HG02943 (cell line): ENCODE measurements at regions not wholly inside any gene's neighbourhood (a gene's known extent, or its start where the extent isn't known, plus 50 kb on each side); places are given as distances from the start of the nearest gene placed in this dataset.

Source experiments
- ATAC-seq: cut with Tn5 transposase; IDR thresholded peaks from one replicate; pipeline ENCODE4 v1.9.1; 2021; ENCODE audit warnings: mild to moderate bottlenecking, low read depth, moderate library complexity; ENCODE audit not compliant: unreplicated experiment

DNA sequence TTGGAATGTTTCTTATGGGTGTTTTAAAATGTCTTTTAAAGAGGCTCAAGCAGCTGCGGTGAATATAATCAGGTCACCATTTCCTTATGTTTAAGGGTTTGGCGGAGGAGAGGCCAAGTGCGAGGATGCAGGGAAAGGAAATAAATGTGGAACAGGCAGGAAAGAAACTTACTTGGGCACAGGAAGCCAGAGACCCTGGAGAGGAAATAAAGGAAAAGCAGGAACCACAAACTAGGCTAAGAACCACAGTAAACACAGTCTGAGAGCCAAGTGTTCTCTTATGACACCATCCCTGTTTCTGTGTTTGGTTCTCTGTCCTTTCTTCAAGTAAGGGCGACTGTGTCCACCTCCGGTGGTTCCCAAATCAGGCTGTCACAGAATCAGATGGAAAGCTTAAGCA, 166.5 kb downstream of the C9orf152 start:
- no peak for ATAC-seq

DNA sequence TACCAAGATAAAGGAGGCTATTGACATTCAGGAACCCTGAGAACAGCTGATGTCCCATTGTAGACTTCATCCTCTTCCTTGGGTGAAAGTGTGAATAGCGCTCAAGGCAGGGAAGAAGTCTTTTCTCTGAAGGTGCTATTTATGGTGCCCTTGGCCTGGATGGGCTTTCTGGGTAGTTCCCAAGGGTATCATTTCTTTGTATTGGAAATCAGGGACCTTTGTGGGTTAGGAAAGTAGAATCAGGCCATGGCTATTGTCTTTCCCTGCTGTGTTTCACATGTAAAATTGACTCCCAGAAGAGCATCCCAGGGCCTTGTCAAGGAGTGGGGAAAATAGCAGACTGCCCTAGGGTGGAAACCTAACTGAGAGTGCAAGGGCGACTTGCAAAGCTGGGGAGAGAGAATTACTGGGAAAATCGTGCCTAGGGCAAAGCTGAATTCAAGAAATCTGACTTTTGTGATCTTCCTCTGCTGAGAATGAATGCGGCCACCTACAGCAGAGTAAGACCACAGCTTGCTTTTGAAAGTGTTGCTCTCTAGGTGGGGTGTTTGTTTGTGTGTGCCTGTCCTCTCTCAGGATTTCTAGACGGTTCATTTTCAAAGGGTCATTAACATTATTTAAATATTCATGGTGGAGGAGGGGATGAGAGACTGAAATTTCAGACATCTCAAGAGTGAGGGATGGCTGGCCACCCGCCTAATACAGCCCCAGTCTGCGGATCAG, 160.6 kb downstream of the C9orf152 start:
- peak; percentile 3 for ATAC-seq

DNA sequence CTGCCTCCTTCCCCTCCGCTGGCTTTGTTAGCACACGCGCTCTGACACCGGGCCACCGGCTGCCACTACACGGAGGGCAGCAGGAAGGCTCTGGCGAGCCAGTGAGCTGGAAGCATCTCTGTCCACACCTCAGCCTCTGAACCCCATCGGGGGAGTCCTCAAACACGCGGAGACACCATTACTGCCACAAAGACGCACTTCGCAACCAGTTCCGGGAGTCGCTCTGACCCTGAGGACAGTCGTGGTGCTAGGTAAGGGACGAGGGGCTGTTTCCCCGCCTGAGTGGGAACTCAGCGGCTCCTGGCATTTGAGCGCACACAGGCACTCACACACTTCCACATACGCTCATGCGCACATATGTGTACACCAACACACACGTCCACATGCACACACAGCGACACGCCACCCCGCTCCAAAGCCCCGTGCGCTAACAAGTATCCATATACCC, 160.0 kb downstream of the C9orf152 start:
- ATAC-seq: peak; percentile 32

DNA sequence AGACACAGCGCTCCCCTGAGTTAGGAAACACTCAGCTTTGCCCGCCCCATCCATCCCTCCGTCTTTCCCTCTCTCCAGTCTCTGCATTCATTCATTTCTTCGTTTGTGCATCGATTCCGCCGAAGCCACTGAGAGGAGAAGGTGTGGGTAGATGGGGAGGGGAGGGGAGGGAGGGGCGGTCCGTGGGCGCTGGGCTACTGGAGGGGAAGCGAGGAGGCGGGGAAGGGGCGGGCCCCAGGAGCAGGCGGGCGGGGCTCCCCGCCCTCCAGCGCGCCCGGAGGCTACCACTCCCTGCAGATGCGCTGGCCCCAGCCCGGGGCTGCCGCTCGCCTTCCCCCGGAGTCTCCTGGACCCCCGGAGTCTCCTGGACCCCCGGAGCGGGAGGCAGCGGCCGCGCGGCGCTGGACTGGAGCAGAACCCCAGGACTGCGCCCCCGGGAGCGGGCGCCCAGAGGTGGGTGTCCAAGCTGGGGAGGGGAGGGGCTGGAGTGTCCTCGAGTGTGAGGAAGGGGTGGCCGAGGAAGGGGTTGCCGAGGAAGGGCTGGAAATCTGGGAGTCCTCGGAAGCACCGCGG, 159.5 kb downstream of the C9orf152 start:
- ATAC-seq: peak; percentile 66

DNA sequence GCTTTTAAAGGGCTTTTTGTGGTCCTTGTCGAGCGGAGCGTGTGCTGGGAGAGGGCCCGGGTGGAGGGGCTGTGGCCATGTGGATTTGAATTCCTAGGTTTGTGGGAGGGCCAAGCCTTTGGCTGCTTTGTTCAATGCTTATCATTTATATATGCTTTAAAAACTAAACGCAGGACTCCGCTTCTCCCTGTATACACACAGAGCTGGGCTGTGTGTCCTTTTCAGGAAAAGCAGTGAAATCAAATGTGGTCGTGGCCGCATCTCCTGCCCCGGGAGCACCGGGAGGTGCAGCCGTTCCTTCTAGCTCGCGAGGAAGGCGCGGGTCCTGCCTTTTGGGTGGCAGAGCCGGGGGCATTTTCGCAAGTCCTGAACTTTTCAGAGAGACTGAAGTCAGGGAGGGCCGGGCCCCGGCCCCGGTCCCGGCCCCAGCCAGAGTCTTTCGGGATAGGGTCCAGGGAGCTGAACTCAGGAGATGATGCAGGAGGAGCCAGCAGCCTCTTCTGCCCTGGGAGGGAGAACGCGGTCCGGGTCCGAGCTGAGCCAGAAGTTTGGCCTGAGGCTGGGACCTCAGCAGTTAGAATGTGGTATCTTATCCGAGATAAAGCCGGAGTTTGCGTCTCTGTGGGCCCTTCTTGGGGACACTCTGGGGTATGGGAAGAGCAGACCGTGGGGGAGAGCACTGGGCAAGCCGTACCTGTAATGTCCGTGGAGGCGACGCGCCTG, 158.8 kb downstream of the C9orf152 start:
- peak; percentile 17 for ATAC-seq

DNA sequence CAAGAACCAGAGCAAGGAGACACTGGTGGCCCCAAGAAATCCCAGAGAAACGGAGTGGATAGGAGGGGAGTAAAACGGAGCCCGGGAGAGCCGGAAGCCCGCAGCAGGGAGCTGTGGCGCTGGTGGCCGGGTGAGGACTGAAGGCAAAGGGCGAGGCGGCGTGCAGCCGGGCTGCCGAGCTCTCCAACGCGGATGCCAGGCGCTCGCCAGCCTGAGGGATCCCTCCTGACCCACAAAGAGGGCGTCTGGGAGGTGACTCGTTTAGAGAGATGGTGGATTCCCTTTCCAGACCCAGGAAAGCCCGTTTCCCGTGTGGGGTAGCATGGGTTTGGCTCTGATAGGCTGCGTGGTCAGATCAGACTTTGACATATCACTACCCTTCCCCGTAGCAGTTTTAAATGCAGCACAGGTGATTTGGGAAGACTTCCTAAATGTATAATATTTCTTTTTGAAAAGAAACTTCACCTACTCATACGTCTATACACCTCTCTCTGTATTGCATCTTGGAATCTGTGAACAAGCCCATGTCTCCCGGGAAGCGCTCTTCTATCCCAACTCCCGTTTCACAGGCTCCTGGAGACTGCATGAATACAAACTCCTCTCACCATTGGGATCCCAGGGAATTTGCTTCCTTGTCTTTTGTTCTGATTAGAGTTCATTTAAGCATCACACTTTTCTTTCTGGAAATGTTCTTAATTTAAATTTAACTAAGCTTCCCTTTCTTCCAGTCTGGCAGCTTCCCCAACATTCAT, 158.1 kb downstream of the C9orf152 start:
- ATAC-seq: peak; percentile 10

DNA sequence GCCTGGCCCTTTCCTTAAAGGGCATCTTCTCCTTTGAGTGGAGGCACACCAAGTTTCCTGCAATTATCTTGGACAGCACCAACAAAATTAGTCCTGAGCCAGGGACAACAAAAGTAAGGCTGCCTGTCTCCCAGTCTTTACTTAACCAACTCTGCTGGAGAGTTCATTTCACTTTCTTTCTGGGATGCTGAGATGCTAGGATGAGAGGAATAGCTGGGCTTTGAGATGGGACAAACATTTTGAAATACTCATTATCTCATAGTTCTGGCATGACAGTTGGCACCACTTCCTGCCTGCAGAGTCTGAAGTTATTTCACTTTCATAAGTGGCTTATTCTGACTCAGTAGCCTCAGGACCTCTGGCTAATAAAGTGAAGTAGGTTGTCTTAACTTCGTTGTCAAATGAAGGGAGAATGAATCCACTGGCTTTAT, 157.0 kb downstream of the C9orf152 start:
- peak; percentile 54 for ATAC-seq

DNA sequence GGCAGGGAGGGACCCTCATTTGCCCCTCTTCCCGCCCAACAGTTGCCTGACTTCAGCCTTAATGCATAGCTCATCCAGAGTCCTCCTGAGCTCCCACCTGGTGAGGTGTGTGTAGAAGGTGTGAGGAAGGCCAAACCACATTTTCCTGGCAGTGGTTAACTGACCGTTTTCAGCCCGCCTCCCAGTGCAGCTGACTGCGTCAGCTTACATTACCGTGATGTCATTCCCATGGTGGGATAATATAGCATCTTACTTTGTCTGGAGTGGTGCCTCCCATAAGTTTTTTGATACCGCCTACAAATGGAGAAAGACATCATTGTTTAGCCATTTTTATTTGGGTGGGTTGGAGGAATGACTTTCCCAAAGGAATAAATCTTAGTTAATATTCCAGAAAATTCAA, 151.9 kb downstream of the C9orf152 start:
- no peak for ATAC-seq

DNA sequence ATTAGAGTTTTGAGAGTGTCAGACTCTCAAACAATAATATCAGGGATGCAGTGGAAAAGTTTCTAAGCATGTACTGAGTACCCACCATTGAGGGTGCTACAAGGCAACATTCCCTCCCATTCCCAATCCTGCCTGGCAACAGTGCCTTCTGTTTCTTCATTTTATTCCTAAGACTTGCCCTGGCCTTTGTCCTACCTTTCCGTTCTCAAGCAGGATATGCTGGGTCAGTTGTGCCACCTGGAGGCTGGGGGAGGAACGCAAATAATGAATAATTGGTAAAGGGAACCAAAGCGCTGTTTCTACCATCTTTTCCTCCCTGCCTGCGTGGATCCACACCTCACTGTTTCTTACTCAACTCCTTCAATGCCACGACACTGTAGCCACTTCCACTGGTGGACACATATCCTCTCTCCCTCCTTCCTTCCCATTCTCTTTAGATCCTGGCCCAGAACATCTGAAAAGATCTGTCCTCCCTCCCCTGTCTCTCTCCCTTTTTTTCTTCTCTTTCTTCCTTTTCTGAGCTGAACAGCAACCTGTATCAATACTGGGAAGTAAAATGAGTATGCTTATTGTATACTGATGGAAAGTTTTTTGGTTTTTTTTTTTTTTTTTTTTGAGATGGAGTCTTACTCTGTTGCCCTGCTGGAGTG, 149.5 kb downstream of the C9orf152 start:
- no peak for ATAC-seq

DNA sequence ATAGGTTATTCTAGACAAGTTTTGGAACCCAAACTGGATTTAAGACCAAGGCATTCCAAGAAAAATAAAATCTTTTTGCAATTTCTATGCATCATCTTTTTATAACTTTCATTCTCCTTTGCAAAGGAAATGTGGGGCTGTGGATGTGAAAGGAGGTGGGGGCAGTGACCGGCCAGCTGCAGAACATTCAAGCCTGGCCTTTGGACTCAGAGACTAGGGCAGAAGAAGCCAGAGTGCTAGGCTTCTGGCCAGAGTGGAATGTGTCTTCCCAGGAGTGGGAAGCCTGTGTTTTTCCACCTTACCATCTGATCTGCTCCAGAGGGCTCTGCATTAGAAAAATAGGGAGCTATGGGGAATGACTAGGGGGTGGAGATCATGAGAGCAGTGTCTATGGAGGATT, 148.5 kb downstream of the C9orf152 start:
- no peak for ATAC-seq

DNA sequence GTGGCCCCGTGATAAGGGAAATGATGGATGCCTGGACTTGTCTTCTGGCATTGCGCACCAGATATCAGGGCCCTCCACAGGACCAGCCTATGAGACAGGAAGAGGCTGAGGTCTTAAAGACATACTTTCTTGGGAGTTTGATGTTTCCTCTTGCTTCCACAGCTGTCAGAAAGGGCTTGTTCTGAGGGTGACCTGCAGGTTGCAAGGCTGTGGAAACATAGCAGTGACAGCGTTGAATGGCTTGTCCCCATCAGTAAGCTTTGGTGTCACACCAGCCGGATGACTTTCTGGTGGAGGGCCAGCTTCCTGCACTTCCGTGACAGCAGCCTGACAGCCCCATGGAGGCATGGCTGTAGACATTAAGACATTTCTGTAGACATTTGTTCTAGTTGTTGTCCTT, 143.2 kb downstream of the C9orf152 start:
- ATAC-seq: peak; percentile 30

DNA sequence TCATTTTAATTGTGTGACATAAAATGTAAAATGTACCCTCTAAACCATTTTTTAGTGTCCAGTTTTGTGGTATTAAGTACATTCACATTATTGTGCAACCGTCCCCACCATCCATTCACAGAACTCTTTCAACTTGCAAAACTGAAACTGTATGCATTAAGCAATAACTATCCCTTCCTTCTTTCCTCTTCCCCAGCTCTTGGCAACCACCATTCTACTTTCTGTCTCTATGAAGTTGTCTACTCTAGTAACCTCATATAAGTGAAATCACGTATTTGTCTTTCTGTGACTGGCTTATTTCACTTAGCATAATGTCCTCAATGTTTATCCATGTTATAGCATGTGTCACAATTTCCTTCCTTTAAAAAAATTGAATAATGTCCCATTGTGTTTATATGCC, 142.4 kb downstream of the C9orf152 start:
- peak; percentile 61 for ATAC-seq

DNA sequence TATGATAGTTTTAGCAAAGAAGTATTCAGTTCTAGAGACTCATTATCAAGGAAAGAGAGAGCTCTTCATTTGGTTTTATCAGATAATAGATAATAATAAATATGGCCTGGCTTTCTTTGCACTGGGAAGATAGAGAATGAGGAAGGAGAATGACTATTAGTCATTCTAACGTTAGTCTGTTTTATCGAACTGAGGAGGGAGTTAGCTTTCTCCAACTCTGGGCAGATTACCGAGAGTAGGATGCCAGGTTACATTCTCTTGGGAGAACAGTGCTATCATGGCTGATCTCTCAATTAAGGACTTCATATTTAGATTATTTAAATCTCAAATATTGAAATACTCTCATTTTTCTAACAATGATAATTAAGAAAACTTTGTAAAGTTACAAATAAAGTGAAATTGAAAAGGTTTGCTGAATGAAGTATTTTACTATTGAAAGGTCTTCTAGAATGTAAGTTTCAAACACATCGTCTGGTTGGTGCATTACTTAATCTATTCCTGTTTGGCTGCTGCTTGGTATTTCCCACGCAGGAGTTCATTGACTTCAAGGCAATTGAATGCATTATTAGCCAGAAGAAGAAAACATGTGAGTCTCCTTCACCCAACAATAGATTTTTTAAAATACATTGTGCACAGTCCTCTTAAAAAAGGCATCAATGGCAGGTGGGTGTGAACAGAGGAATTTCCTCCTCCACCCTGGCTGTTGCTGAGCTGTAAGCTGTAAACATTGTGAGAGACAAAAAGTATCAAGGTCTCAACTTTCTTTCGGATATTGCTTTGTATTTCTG, 140.8 kb downstream of the C9orf152 start:
- no peak for ATAC-seq

DNA sequence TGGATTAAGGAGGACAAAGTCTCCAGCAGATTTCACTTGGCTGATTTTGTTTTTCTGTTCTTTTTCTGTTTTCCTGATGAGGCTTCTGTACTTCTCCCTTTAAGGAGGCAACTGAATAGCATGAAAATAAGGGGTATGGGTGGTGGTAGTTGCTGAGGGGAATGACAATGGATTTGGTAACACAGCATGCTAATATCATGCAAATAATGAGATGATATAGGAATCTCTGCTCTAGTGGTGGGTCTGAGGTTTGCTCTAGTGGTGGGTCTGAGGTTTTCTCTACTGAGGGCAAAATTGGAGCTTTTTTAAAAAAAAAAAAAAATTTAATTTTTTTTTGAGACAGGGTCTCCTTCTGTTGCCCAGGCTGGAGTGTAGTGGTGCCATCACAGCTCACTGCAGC, 139.7 kb downstream of the C9orf152 start:
- no peak for ATAC-seq

DNA sequence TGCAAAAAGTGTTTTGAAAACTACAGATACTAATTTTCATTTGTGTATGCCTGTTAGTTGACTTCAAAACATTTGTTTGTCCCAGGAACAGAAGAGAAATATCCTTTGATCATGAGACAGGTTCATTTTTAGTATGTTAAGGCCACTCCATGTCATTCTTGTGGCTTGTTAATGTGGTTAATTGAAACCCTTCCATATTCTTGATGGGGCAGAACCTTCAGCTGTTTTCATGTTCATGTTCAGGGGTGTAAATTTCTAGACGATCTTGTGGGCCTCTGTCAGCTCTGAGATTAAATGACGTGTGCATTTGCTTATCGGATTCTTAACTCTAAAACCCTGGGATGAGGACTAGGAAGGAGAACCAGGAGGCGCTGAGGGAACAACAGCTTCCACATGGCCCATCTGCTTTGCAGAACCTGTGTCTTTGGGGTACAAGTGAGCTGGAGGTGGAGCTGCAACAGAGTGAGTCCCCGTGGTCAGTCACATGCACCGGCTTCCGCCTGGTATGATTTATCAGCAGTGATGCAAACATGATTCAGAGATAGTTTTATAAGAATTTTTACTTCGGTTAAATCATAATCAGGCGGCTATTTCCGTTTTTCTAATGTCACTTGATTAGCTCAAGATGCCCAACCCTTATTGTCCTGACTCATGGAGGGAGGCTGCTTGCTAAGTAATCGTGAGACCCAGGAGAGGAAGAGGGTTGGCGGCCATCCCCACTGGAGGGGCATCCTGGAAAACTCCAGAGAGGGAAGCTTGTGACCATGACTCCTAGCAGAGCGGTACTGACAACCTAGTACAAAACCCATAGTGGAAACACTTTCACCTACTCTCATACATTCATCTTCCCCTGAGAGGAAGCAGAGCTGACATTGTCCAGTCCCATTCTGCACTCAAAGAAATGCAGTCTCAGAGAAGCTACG, 138.4 kb downstream of the C9orf152 start:
- ATAC-seq: no peak

DNA sequence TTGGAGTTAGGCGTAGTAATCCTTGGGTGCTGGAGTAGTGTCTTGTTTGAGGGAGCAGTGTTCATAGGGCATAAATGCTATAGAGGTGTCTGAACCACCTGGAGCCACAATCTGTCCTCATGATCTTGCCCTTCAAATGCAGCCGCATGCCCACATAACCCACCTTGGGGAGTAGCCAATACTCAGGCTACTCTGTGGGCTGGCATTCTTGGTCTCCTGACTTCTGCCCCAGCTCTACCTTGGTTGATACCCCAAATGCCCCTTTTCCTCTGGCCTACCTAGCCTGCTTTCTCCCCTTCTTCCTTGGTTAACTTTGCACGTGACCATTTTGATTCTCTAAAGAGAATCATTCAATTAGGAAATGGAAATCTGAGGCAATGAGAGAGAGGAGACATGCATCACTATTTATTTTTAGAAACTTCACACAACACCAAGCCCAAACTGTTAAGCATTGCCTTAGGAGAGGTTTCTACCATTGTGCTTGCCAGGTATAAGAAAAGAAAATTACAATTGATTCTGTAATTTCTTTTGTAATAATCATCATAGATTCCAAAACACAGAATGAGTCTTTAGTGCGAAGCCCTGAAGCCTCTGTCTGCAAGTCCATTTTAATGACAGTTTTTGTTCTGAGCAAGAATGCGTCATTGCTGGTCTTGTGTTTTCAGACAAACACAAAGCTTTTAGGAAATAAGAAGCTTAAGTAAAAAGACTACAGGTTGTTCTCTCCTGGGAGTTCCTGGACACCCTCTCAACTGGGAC, 135.2 kb downstream of the C9orf152 start:
- ATAC-seq: no peak

DNA sequence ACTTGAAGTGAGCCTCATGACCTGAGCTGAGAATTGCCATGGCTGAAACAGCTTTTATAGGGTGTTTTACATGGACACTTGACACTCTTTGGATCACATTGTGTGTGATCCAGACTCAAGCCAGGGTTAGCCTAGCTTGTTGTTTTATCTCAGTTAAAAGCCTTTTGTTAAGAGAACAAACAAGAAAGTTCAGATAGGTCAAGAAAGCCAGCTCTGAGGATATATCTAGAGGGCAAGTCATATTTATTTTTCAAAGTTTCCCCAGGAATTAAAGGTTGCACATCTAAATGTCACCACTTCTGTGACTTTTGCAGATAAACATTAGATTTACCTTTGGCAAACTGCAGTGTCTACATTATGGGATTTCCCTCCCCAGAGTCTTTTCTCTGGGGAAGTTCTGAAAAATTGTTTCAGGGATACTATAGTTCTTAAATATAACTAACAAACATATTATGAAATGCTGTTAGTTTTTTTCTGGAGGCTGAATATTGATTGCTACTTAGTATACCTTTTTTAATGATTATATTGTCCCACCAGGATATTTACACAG, 134.5 kb downstream of the C9orf152 start:
- no peak for ATAC-seq
